Gastroesophageal sphincter (tissue), 3 donors: ENCODE measurements at regions not wholly inside any gene's neighbourhood (a gene's known extent, or its start where the extent isn't known, plus 50 kb on each side); places are given as distances from the start of the nearest gene placed in this dataset.

ENCODE experiments used
- EP300 ChIP-seq: sonication (generic); formaldehyde crosslinking; IDR thresholded peaks from one replicate; pipeline ENCODE4 v1.6.1; 2017; ENCODE audit warnings: antibody characterized with exemption, mild to moderate bottlenecking
- POLR2A ChIP-seq, 2 donors: fragments of 450-650 bp; IDR thresholded peaks; one replicate each; pipeline ENCODE4 v1.6.1; 2017; ENCODE audit warnings: antibody characterized with exemption in 2 of 2, mild to moderate bottlenecking in 2 of 2, moderate library complexity in 1 of 2
- POLR2AphosphoS5 ChIP-seq: sonication (generic); formaldehyde crosslinking; IDR thresholded peaks from one replicate; pipeline ENCODE4 v1.6.1; 2017; ENCODE audit warnings: antibody characterized with exemption
- TF ChIP-seq, protein P1 (sequence below), 4 experiments: fragments of 200-600 bp in 2 of 4; fragments of 450-650 bp in 2 of 4; sonication (generic) in 1 of 4; IDR thresholded peaks; one replicate each; pipeline ENCODE4 v1.5.1; 2017 to 2019; ENCODE audit warnings: antibody characterized with exemption in 4 of 4, mild to moderate bottlenecking in 2 of 4, moderate library complexity in 2 of 4

DNA sequence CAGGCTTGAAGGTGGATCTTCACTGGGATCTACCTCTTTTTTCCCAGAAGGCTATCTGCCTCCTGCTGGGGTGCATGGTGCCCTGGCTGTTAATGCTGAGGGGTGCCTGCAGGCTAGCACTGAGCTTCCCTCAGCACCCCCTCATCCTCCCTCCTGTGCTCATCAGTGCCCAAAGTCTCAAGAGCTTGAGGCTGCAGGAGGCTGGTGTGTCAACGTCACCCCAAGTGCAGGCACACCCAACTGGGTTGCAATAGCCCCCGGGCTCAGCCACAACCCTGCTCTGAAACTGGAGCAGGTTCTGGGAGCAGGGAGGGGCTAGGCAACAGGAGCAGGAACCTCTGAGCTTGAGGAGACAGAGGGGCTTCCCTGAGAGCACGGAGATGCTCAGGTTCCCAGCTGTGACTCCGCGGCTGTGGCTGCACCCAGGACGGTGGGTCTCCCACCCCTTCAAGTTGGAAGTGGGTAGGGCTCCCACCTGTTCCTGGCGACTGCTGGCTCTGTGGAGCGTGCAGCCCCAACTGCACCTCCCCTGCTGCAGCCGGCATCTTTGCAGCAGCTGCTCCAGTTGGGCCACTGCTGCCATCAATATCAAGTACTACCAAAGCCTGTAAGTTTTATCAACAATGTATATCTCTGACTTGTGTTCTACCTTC is 1266.6 kb upstream of the C9orf72 start:
- TF ChIP-seq POLR2A (IDR thresholded peaks at IDR 0.05) (no peak), EP300 (no peak), POLR2AphosphoS5 (no peak)
- TF ChIP-seq, protein P1, sequence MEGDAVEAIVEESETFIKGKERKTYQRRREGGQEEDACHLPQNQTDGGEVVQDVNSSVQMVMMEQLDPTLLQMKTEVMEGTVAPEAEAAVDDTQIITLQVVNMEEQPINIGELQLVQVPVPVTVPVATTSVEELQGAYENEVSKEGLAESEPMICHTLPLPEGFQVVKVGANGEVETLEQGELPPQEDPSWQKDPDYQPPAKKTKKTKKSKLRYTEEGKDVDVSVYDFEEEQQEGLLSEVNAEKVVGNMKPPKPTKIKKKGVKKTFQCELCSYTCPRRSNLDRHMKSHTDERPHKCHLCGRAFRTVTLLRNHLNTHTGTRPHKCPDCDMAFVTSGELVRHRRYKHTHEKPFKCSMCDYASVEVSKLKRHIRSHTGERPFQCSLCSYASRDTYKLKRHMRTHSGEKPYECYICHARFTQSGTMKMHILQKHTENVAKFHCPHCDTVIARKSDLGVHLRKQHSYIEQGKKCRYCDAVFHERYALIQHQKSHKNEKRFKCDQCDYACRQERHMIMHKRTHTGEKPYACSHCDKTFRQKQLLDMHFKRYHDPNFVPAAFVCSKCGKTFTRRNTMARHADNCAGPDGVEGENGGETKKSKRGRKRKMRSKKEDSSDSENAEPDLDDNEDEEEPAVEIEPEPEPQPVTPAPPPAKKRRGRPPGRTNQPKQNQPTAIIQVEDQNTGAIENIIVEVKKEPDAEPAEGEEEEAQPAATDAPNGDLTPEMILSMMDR (IDR thresholded peaks at IDR 0.05), result no peak
